KMS-11 (cell line): ENCODE measurements at regions not wholly inside any gene's neighbourhood (a gene's known extent, or its start where the extent isn't known, plus 50 kb on each side); places are given as distances from the start of the nearest gene placed in this dataset.
"Not testable (repeated sequence)": the region's sequence is repeated elsewhere in the genome, so short reads cannot be mapped to it uniquely, and the experiment has no call there.

Experiments used
- H2AFZ ChIP-seq: fragments of 200-600 bp; sonication (generic); 2 replicates; pipeline ENCODE4 v1.6.1; 2016; ENCODE audit warnings: antibody characterized with exemption, mixed run types, low read depth
- H3K27ac ChIP-seq: fragments of 200-600 bp; sonication (generic); 2 replicates; pipeline ENCODE4 v1.6.1; 2016; ENCODE audit warnings: mild to moderate bottlenecking, mixed run types
- H3K27me3 ChIP-seq: fragments of 200-600 bp; sonication (generic); 2 replicates; pipeline ENCODE4 v1.6.1; 2017; ENCODE audit warnings: mild to moderate bottlenecking, low read depth, mixed run types, moderate library complexity; ENCODE audit not compliant: insufficient read depth
- H3K36me3 ChIP-seq: fragments of 200-600 bp; sonication (generic); 2 replicates; pipeline ENCODE4 v1.6.1; 2017; ENCODE audit warnings: mild to moderate bottlenecking, mixed run types; ENCODE audit not compliant: insufficient read depth
- H3K4me1 ChIP-seq: fragments of 200-600 bp; sonication (generic); 2 replicates; pipeline ENCODE4 v1.6.1; 2016; ENCODE audit warnings: mild to moderate bottlenecking, low read depth, mixed run types; ENCODE audit not compliant: poor library complexity, severe bottlenecking
- H3K4me2 ChIP-seq: fragments of 200-600 bp; sonication (generic); 2 replicates; pipeline ENCODE4 v1.7.0; 2016; ENCODE audit warnings: mild to moderate bottlenecking, mixed run types
- H3K4me3 ChIP-seq: fragments of 200-600 bp; sonication (generic); IDR thresholded peaks from 2 replicates; pipeline ENCODE4 v1.6.1; 2017; ENCODE audit warnings: low read depth, low read length, mixed read lengths; ENCODE audit not compliant: insufficient read depth
- H3K79me2 ChIP-seq: fragments of 200-600 bp; sonication (generic); 2 replicates; pipeline ENCODE4 v1.6.1; 2016; ENCODE audit warnings: low read depth, mixed run types; ENCODE audit not compliant: insufficient read depth
- H3K9ac ChIP-seq: fragments of 200-600 bp; sonication (generic); 2 replicates; pipeline ENCODE4 v1.6.1; 2016; ENCODE audit warnings: mild to moderate bottlenecking, mixed run types
- H4K20me1 ChIP-seq: fragments of 200-600 bp; sonication (generic); 2 replicates; pipeline ENCODE4 v1.6.1; 2016; ENCODE audit warnings: mild to moderate bottlenecking, mixed run types; ENCODE audit not compliant: insufficient read depth
- CTCF ChIP-seq: fragments of 200-600 bp; sonication (generic); conservative IDR thresholded peaks from 2 replicates; pipeline ENCODE4 v1.6.1; 2017; ENCODE audit warnings: low read depth, mild to moderate bottlenecking, antibody characterized with exemption, low read length, moderate library complexity, mixed read lengths

DNA sequence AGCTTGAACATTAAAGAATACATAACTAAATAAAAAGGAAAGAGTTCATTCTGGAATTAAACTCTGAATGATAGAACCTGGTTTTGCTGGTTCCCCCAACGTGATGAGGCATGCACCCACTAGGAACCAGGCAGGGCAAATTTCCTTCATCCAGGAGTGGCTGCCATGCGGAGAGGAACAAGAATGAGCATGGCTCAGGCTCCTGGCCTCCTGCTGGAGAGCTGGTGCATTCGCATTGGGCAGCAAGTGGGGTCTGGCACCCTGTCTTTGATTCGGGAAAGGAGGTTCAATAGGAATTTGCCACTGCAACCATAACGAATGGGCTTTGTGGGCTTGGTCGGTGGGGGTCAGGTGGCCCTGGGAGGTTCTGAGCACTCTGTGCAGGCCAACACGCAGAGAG lies 169.8 kb upstream of the TENM4 start:
- Histone ChIP-seq H3K4me2 (no peak overlapping the region), H4K20me1 (no peaks in the 10 kb centered on the region), H3K27me3 (no peaks in the 10 kb centered on the region), H3K36me3 (no peaks in the 10 kb centered on the region), H3K4me3 (no peak overlapping the region), H3K4me1 (no peaks in the 10 kb centered on the region), H3K9ac (no peak overlapping the region), H3K79me2 (no peaks in the 10 kb centered on the region), H2AFZ (no peak overlapping the region), H3K27ac (no peak overlapping the region)
- no peak for TF ChIP-seq CTCF

- Histone ChIP-seq H3K27me3 (no peaks in the 10 kb centered on the region), H3K4me2 (no peak overlapping the region), H3K4me1 (no peaks in the 10 kb centered on the region), H3K36me3 (no peaks in the 10 kb centered on the region), H3K9ac (no peak overlapping the region), H3K4me3 (no peak overlapping the region), H3K79me2 (no peaks in the 10 kb centered on the region), H4K20me1 (no peaks in the 10 kb centered on the region), H3K27ac (no peak overlapping the region), H2AFZ (no peak overlapping the region)
- no peak for TF ChIP-seq CTCF
Measured at GRCh38 chr11:79610139-79610538, 169.3 kb upstream of the TENM4 start.

DNA sequence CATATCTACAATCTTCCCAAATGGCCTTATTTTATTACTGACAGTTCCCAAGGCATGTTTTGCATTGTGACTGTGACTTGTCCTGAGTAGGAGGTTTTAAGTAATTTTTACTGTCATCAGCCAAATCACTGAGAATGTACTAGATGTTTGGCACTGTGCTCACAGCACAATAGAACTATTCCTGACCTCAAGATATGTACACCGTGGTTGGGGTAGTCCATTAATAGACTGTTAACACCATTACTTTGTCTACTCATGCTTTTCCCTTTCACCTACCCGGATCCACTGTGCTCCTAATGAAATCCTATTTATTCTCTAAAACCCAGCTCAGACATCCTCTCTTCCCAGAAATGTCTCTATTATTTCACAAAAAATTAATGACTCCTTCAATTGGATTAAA lies 168.7 kb upstream of the TENM4 start:
- H3K79me2 ChIP-seq, result no peaks in the 10 kb centered on the region
- no peak for TF ChIP-seq CTCF
- no peak overlapping the region for H3K27ac ChIP-seq
- no peak overlapping the region for H3K4me3 ChIP-seq
- no peak overlapping the region for H3K4me2 ChIP-seq
- no peaks in the 10 kb centered on the region for H3K27me3 ChIP-seq
- no peaks in the 10 kb centered on the region for H4K20me1 ChIP-seq
- H3K36me3 ChIP-seq, result no peaks in the 10 kb centered on the region
- H3K9ac ChIP-seq, result no peak overlapping the region
- H2AFZ ChIP-seq, result no peak overlapping the region
- no peaks in the 10 kb centered on the region for H3K4me1 ChIP-seq

GRCh38 chr11:79606461-79606860 lies 165.6 kb upstream of the TENM4 start:
- H3K4me1 ChIP-seq, H3K9ac ChIP-seq, H3K36me3 ChIP-seq, H2AFZ ChIP-seq, H3K4me2 ChIP-seq, H3K27me3 ChIP-seq, H3K4me3 ChIP-seq, H3K79me2 ChIP-seq, H3K27ac ChIP-seq, H4K20me1 ChIP-seq: not testable (repeated sequence)

DNA sequence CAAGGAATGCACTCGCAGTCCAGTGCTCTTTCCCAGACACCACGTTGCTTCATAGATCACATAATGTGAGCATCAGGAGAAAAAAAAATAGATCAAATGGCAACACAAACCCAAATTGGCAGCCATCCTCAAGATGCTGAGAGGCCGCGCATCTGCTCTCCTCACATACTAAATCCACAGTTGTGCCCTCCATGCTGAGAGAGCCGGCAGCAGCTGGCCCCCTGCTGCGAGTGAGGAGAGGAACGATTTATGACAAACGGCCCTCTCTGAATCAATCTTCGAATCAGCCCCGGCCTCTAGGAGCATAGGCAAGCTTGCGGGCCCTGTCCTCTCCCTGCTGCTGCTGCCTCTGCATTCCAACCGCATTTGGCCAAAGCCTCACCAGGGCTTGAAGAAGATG lies 159.9 kb upstream of the TENM4 start:
- no peaks in the 10 kb centered on the region for H3K27me3 ChIP-seq
- no peaks in the 10 kb centered on the region for H3K4me1 ChIP-seq
- no peaks in the 10 kb centered on the region for H4K20me1 ChIP-seq
- H3K4me2 ChIP-seq, result no peak overlapping the region
- H3K36me3 ChIP-seq, result no peaks in the 10 kb centered on the region
- H3K4me3 ChIP-seq, result no peak overlapping the region
- H3K79me2 ChIP-seq, result no peaks in the 10 kb centered on the region
- TF ChIP-seq CTCF, result no peak
- H3K9ac ChIP-seq, result no peak overlapping the region
- no peak overlapping the region for H3K27ac ChIP-seq
- H2AFZ ChIP-seq, result no peak overlapping the region
